ENCODE measurements at regions not wholly inside any gene's neighbourhood (a gene's known extent, or its start where the extent isn't known, plus 50 kb on each side); places are given as distances from the start of the nearest gene placed in this dataset.

DNA sequence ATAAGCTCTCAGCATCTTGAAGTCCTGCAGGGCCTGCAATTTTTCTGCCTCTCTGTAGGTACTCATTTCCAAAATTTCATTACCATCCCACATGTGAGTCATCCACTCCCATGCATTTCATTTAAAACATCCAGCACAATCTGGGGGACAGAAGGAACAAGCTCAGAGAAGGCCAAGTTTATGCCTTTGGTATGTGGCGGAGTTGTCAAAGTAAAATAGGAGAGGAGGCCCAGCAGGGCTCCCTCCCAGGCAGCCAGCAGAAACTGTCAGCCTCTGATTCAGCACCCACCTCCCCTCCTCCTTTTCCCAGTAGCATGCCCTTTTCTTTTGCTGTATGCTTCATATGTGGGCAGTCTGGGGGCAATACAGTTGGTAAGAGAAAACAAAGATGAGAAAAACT, 126.4 kb upstream of the ZNF366 start:
- Histone ChIP-seq H3K27me3 (ENCODE audit: insufficient read depth, low read length) (no peaks in the 10 kb centered on the region), H3K4me1 (ENCODE audit: insufficient read depth, low read length) (peaks cover 12% of the 10 kb centered on the region), H3K27ac (ENCODE audit: low read depth, low read length) (no peak overlapping the region), H3K9me3 (ENCODE audit: insufficient read depth, low read depth, low read length) (no peaks in the 10 kb centered on the region), H3K9ac (ENCODE audit: low read depth, low read length) (no peak overlapping the region), H3K36me3 (ENCODE audit: insufficient read depth, low read length) (no peaks in the 10 kb centered on the region), H3K4me3 (ENCODE audit: low read length) (no peak overlapping the region)
- WGBS: 80% methylated on average over 1 of the region's 1 CpG

- no peak overlapping the region for H3K9ac ChIP-seq (ENCODE audit: low read depth, low read length)
- H3K9me3 ChIP-seq (ENCODE audit: insufficient read depth, low read depth, low read length): no peaks in the 10 kb centered on the region
- H3K27me3 ChIP-seq (ENCODE audit: insufficient read depth, low read length): no peaks in the 10 kb centered on the region
- H3K4me3 ChIP-seq (ENCODE audit: low read length): no peak overlapping the region
- no peaks in the 10 kb centered on the region for H3K36me3 ChIP-seq (ENCODE audit: insufficient read depth, low read length)
- H3K27ac ChIP-seq (ENCODE audit: low read depth, low read length): no peak overlapping the region
- WGBS: 91% methylated on average over 2 of the region's 2 CpGs
- peaks cover 12% of the 10 kb centered on the region for H3K4me1 ChIP-seq (ENCODE audit: insufficient read depth, low read length)
These were observed 125.8 kb upstream of the ZNF366 start for GRCh38 chr5:72633041-72633445.

GRCh38 chr5:72630721-72631120, 123.5 kb upstream of the ZNF366 start:
- H3K9me3 ChIP-seq (ENCODE audit: insufficient read depth, low read depth, low read length): no peaks in the 10 kb centered on the region
- no peak overlapping the region for H3K4me3 ChIP-seq (ENCODE audit: low read length)
- H3K4me1 ChIP-seq (ENCODE audit: insufficient read depth, low read length): peaks cover 12% of the 10 kb centered on the region
- H3K27ac ChIP-seq (ENCODE audit: low read depth, low read length): no peak overlapping the region
- WGBS: 94% methylated on average over 5 of the region's 6 CpGs
- no peaks in the 10 kb centered on the region for H3K27me3 ChIP-seq (ENCODE audit: insufficient read depth, low read length)
- no peak overlapping the region for H3K9ac ChIP-seq (ENCODE audit: low read depth, low read length)
- no peaks in the 10 kb centered on the region for H3K36me3 ChIP-seq (ENCODE audit: insufficient read depth, low read length)

GRCh38 chr5:72630081-72630480, 122.9 kb upstream of the ZNF366 start:
- Histone ChIP-seq H3K9me3 (ENCODE audit: insufficient read depth, low read depth, low read length) (no peaks in the 10 kb centered on the region), H3K27ac (ENCODE audit: low read depth, low read length) (no peak overlapping the region), H3K9ac (ENCODE audit: low read depth, low read length) (no peak overlapping the region), H3K4me3 (ENCODE audit: low read length) (no peak overlapping the region), H3K4me1 (ENCODE audit: insufficient read depth, low read length) (peaks cover 12% of the 10 kb centered on the region), H3K36me3 (ENCODE audit: insufficient read depth, low read length) (no peaks in the 10 kb centered on the region), H3K27me3 (ENCODE audit: insufficient read depth, low read length) (no peaks in the 10 kb centered on the region)
- 95% methylated on average over 2 of the region's 2 CpGs for WGBS

- H3K27me3 ChIP-seq (ENCODE audit: insufficient read depth, low read length): no peaks in the 10 kb centered on the region
- no peaks in the 10 kb centered on the region for H3K36me3 ChIP-seq (ENCODE audit: insufficient read depth, low read length)
- no peak overlapping the region for H3K9ac ChIP-seq (ENCODE audit: low read depth, low read length)
- no peak overlapping the region for H3K27ac ChIP-seq (ENCODE audit: low read depth, low read length)
- H3K4me3 ChIP-seq (ENCODE audit: low read length): no peak overlapping the region
- peaks cover 4% of the 10 kb centered on the region; the same call in 1 of the 2 replicates for H3K4me1 ChIP-seq (ENCODE audit: insufficient read depth, low read length)
- no peaks in the 10 kb centered on the region for H3K9me3 ChIP-seq (ENCODE audit: insufficient read depth, low read depth, low read length)
- 91% methylated on average over 2 of the region's 2 CpGs for WGBS
These were observed 121.7 kb upstream of the ZNF366 start for GRCh38 chr5:72628771-72629371.

- Histone ChIP-seq H3K4me3 (ENCODE audit: low read length) (no peak overlapping the region), H3K9me3 (ENCODE audit: insufficient read depth, low read depth, low read length) (no peaks in the 10 kb centered on the region), H3K27ac (ENCODE audit: low read depth, low read length) (no peak overlapping the region), H3K4me1 (ENCODE audit: insufficient read depth, low read length) (no peaks in the 10 kb centered on the region; the same call in 1 of the 2 replicates), H3K9ac (ENCODE audit: low read depth, low read length) (no peak overlapping the region), H3K27me3 (ENCODE audit: insufficient read depth, low read length) (no peaks in the 10 kb centered on the region), H3K36me3 (ENCODE audit: insufficient read depth, low read length) (no peaks in the 10 kb centered on the region)
These were observed 118.1 kb upstream of the ZNF366 start for GRCh38 chr5:72625332-72625731.

DNA sequence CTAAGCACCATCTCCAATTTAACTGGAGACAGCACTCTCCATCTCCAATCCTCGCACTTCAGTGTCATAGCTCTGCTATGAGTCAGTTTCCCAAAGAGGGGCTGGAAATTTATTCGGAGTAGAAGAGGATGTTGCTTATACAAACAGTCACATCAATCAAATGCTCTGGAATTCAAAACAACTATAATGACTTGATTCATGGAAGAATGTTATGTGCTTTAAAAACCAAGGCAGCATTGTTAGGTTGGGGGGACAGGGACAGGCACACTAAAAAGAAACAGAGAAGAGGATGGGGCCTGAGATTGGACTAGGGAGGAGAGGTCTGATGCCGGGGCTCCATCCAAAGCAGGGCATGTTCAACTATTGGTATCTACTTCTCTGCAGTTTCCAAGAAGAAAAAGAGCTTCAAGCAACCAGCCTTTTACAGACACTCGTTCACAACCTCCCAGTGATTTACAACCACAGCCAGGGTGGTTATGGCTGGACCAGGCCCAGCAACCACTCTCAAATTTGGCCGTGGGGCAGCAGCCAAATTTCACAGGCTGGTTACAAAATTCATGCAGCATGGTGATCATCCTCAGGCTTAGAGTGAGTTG, 117.5 kb upstream of the ZNF366 start:
- Histone ChIP-seq H3K36me3 (ENCODE audit: insufficient read depth, low read length) (no peaks in the 10 kb centered on the region), H3K9ac (ENCODE audit: low read depth, low read length) (no peak overlapping the region), H3K9me3 (ENCODE audit: insufficient read depth, low read depth, low read length) (no peaks in the 10 kb centered on the region), H3K4me3 (ENCODE audit: low read length) (no peak overlapping the region), H3K4me1 (ENCODE audit: insufficient read depth, low read length) (peaks cover 3% of the 10 kb centered on the region), H3K27me3 (ENCODE audit: insufficient read depth, low read length) (no peaks in the 10 kb centered on the region), H3K27ac (ENCODE audit: low read depth, low read length) (no peak overlapping the region)
- 93% methylated on average over 3 of the region's 5 CpGs for WGBS

DNA sequence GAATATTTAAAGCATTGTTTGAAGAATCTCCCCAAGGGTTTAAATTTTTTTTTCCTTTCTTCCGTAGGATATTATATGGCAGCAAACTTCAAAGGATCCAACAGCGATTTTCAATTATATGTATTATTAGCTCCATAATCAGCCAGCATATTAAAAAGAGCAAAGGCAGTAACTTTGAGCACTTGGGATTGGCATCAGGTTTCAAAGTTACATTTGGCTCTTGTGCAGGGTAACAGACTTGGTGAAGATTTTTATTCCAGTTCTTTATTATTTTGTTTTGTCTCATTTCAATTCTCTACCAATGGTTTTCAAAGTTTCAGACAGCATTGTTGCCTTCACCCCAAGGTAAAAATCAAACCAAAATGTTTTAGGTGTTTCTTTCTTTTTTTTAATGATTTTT, 116.7 kb upstream of the ZNF366 start:
- H3K27ac ChIP-seq (ENCODE audit: low read depth, low read length): no peak overlapping the region
- no CpG with 5 or more reads among the region's 2 CpGs for WGBS
- peaks cover 7% of the 10 kb centered on the region for H3K4me1 ChIP-seq (ENCODE audit: insufficient read depth, low read length)
- H3K27me3 ChIP-seq (ENCODE audit: insufficient read depth, low read length): no peaks in the 10 kb centered on the region
- H3K36me3 ChIP-seq (ENCODE audit: insufficient read depth, low read length): no peaks in the 10 kb centered on the region
- H3K9me3 ChIP-seq (ENCODE audit: insufficient read depth, low read depth, low read length): no peaks in the 10 kb centered on the region
- no peak overlapping the region for H3K4me3 ChIP-seq (ENCODE audit: low read length)
- H3K9ac ChIP-seq (ENCODE audit: low read depth, low read length): no peak overlapping the region

DNA sequence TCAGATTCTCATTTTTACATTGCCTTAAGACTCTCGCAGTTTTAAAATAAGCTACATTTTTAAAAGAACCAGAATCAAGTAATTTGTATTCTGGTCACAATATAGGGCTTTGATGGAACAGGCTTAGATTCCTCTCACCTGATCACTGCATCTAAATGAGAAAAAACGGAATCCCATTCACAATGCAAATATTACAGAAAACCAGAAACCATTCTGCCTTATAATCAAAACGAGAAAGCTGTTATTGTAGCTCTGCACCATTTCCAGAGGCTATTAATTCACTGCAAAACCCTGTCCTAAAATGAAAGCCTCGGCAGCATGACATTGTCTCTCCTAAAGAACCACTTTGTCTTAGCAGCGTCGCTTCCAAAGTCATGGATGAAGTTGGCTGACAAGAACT, 116.1 kb upstream of the ZNF366 start:
- Histone ChIP-seq H3K4me1 (ENCODE audit: insufficient read depth, low read length) (peaks cover 11% of the 10 kb centered on the region), H3K36me3 (ENCODE audit: insufficient read depth, low read length) (no peaks in the 10 kb centered on the region), H3K9ac (ENCODE audit: low read depth, low read length) (no peak overlapping the region), H3K9me3 (ENCODE audit: insufficient read depth, low read depth, low read length) (no peaks in the 10 kb centered on the region), H3K4me3 (ENCODE audit: low read length) (no peak overlapping the region), H3K27ac (ENCODE audit: low read depth, low read length) (no peak overlapping the region), H3K27me3 (ENCODE audit: insufficient read depth, low read length) (no peaks in the 10 kb centered on the region)
- 93% methylated on average over 6 of the region's 6 CpGs for WGBS

- Histone ChIP-seq H3K4me1 (ENCODE audit: insufficient read depth, low read length) (peaks cover 12% of the 10 kb centered on the region), H3K27ac (ENCODE audit: low read depth, low read length) (no peak overlapping the region), H3K36me3 (ENCODE audit: insufficient read depth, low read length) (no peaks in the 10 kb centered on the region), H3K27me3 (ENCODE audit: insufficient read depth, low read length) (no peaks in the 10 kb centered on the region), H3K4me3 (ENCODE audit: low read length) (no peak overlapping the region), H3K9ac (ENCODE audit: low read depth, low read length) (no peak overlapping the region), H3K9me3 (ENCODE audit: insufficient read depth, low read depth, low read length) (no peaks in the 10 kb centered on the region)
- WGBS: 85% methylated on average over 4 of the region's 5 CpGs
These were observed 115.1 kb upstream of the ZNF366 start for GRCh38 chr5:72622170-72622760.

- Histone ChIP-seq H3K36me3 (ENCODE audit: insufficient read depth, low read length) (no peaks in the 10 kb centered on the region), H3K27ac (ENCODE audit: low read depth, low read length) (no peak overlapping the region), H3K4me1 (ENCODE audit: insufficient read depth, low read length) (peaks cover 12% of the 10 kb centered on the region), H3K9me3 (ENCODE audit: insufficient read depth, low read depth, low read length) (no peaks in the 10 kb centered on the region), H3K9ac (ENCODE audit: low read depth, low read length) (no peak overlapping the region), H3K27me3 (ENCODE audit: insufficient read depth, low read length) (no peaks in the 10 kb centered on the region), H3K4me3 (ENCODE audit: low read length) (no peak overlapping the region)
- 78% methylated on average over 1 of the region's 1 CpG for WGBS
These were observed 114.4 kb upstream of the ZNF366 start for GRCh38 chr5:72621576-72621975.

All from HUES64 (cell line).